ENCODE measurements at regions not wholly inside any gene's neighbourhood (a gene's known extent, or its start where the extent isn't known, plus 50 kb on each side); places are given as distances from the start of the nearest gene placed in this dataset.

- no peak for TF ChIP-seq ZFP30 (CRISPR knock-in tag; IDR thresholded peaks at IDR 0.05)
- no peak for TF ChIP-seq ESRRG (CRISPR knock-in tag; IDR thresholded peaks at IDR 0.05)
- TF ChIP-seq RARB (CRISPR knock-in tag; IDR thresholded peaks at IDR 0.05), result no peak
- TF ChIP-seq, protein P1, sequence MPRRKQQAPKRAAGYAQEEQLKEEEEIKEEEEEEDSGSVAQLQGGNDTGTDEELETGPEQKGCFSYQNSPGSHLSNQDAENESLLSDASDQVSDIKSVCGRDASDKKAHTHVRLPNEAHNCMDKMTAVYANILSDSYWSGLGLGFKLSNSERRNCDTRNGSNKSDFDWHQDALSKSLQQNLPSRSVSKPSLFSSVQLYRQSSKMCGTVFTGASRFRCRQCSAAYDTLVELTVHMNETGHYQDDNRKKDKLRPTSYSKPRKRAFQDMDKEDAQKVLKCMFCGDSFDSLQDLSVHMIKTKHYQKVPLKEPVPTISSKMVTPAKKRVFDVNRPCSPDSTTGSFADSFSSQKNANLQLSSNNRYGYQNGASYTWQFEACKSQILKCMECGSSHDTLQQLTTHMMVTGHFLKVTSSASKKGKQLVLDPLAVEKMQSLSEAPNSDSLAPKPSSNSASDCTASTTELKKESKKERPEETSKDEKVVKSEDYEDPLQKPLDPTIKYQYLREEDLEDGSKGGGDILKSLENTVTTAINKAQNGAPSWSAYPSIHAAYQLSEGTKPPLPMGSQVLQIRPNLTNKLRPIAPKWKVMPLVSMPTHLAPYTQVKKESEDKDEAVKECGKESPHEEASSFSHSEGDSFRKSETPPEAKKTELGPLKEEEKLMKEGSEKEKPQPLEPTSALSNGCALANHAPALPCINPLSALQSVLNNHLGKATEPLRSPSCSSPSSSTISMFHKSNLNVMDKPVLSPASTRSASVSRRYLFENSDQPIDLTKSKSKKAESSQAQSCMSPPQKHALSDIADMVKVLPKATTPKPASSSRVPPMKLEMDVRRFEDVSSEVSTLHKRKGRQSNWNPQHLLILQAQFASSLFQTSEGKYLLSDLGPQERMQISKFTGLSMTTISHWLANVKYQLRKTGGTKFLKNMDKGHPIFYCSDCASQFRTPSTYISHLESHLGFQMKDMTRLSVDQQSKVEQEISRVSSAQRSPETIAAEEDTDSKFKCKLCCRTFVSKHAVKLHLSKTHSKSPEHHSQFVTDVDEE (CRISPR knock-in tag; IDR thresholded peaks at IDR 0.05), result no peak
- TF ChIP-seq ZFP3 (CRISPR knock-in tag; IDR thresholded peaks at IDR 0.05), result no peak
- TF ChIP-seq PPARA (CRISPR knock-in tag; IDR thresholded peaks at IDR 0.05; ENCODE audit: borderline replicate concordance), result no peak
- no peak for TF ChIP-seq GLIS3 (CRISPR knock-in tag; IDR thresholded peaks at IDR 0.05)
- TF ChIP-seq, protein P2, sequence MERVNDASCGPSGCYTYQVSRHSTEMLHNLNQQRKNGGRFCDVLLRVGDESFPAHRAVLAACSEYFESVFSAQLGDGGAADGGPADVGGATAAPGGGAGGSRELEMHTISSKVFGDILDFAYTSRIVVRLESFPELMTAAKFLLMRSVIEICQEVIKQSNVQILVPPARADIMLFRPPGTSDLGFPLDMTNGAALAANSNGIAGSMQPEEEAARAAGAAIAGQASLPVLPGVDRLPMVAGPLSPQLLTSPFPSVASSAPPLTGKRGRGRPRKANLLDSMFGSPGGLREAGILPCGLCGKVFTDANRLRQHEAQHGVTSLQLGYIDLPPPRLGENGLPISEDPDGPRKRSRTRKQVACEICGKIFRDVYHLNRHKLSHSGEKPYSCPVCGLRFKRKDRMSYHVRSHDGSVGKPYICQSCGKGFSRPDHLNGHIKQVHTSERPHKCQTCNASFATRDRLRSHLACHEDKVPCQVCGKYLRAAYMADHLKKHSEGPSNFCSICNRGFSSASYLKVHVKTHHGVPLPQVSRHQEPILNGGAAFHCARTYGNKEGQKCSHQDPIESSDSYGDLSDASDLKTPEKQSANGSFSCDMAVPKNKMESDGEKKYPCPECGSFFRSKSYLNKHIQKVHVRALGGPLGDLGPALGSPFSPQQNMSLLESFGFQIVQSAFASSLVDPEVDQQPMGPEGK (CRISPR knock-in tag; IDR thresholded peaks at IDR 0.05; ENCODE audit: borderline replicate concordance), result no peak
- no peak for TF ChIP-seq SNAI2 (CRISPR knock-in tag; IDR thresholded peaks at IDR 0.05)
Measured at GRCh38 chr2:60072609-60073008, 480.8 kb downstream of the BCL11A start.
